Fibroblast of lung (primary cell): ENCODE measurements at regions not wholly inside any gene's neighbourhood (a gene's known extent, or its start where the extent isn't known, plus 50 kb on each side); places are given as distances from the start of the nearest gene placed in this dataset.

Experiments used
- DNase-seq, 2 donors: peaks; one replicate each; pipeline versions ENCODE4 v3.0.0 to v3.0.0-alpha.2; 2010; ENCODE audit warnings: low read depth in 2 of 2
- H2AFZ ChIP-seq: 2 replicates; pipeline ENCODE4 v1.5.1; 2012; ENCODE audit warnings: low read length, control low read depth, inconsistent platforms
- H3K27ac ChIP-seq: 2 replicates; pipeline ENCODE4 v1.5.1; 2011; ENCODE audit warnings: low read length, control low read depth; ENCODE audit not compliant: insufficient read depth
- H3K27me3 ChIP-seq: 2 replicates; pipeline ENCODE4 v1.5.1; 2011; ENCODE audit warnings: mild to moderate bottlenecking, low read length; ENCODE audit not compliant: control insufficient read depth, insufficient read depth
- H3K36me3 ChIP-seq: 2 replicates; pipeline ENCODE4 v1.5.1; 2011; ENCODE audit warnings: low read length; ENCODE audit not compliant: control insufficient read depth, insufficient read depth
- H3K4me1 ChIP-seq: 2 replicates; pipeline ENCODE4 v1.5.1; 2011; ENCODE audit warnings: low read length; ENCODE audit not compliant: control insufficient read depth, insufficient read depth; ENCODE audit errors: extremely low read depth
- H3K4me2 ChIP-seq: 2 replicates; pipeline ENCODE4 v1.5.1; 2011; ENCODE audit warnings: low read length, control low read depth; ENCODE audit not compliant: insufficient read depth; ENCODE audit errors: extremely low read depth
- H3K4me3 ChIP-seq, 4 experiments: fragments of 200-600 bp in 1 of 4; sonication (generic) in 1 of 4; replicated peaks in 1 of 4; 2 replicates each; pipeline ENCODE4 v1.5.1; 2011 to 2016; ENCODE audit warnings: low read length in 4 of 4, low read depth in 3 of 4, mild to moderate bottlenecking in 3 of 4, control low read depth in 2 of 4, inconsistent platforms in 1 of 4, mixed read lengths in 1 of 4; ENCODE audit not compliant: insufficient read depth in 1 of 4; ENCODE audit errors: control extremely low read depth in 1 of 4
- H3K79me2 ChIP-seq: 2 replicates; pipeline ENCODE4 v1.5.1; 2012; ENCODE audit warnings: mild to moderate bottlenecking, low read length, inconsistent platforms; ENCODE audit not compliant: control insufficient read depth, insufficient read depth
- H3K9ac ChIP-seq: 2 replicates; pipeline ENCODE4 v1.5.1; 2011; ENCODE audit warnings: mild to moderate bottlenecking, low read length, control low read depth; ENCODE audit not compliant: insufficient read depth
- H3K9me3 ChIP-seq: 2 replicates; pipeline ENCODE4 v1.5.1; 2012; ENCODE audit warnings: low read depth, low read length; ENCODE audit not compliant: control insufficient read depth, insufficient read depth
- H4K20me1 ChIP-seq: 2 replicates; pipeline ENCODE4 v1.5.1; 2011; ENCODE audit warnings: low read length; ENCODE audit not compliant: control insufficient read depth, insufficient read depth; ENCODE audit errors: extremely low read depth
- CTCF ChIP-seq, 2 donors: IDR thresholded peaks in 1 of 2; conservative IDR thresholded peaks in 1 of 2; 1 replicate in 1 of 2; 2 replicates in 1 of 2; pipeline ENCODE4 v1.5.1; 2011 to 2012; ENCODE audit warnings: low read length in 2 of 2, control low read depth in 1 of 2, inconsistent platforms in 1 of 2, low read depth in 1 of 2, mild to moderate bottlenecking in 1 of 2
- EZH2 ChIP-seq: IDR thresholded peaks from 2 replicates; pipeline ENCODE4 v1.5.1; 2012; ENCODE audit warnings: low read length, control low read depth, mild to moderate bottlenecking; ENCODE audit errors: missing control alignments

- Histone ChIP-seq H3K9ac (no peak overlapping the region), H3K4me2 (no peak overlapping the region), H3K9me3 (no peaks in the 10 kb centered on the region), H3K4me3 (no peak overlapping the region), H3K79me2 (no peaks in the 10 kb centered on the region), H3K27me3 (no peaks in the 10 kb centered on the region), H4K20me1 (no peaks in the 10 kb centered on the region), H3K36me3 (no peaks in the 10 kb centered on the region), H3K4me1 (no peaks in the 10 kb centered on the region), H2AFZ (no peak overlapping the region), H3K27ac (no peak overlapping the region)
- no peak for DNase-seq
- TF ChIP-seq CTCF (conservative IDR thresholded peaks at IDR 0.05 in 1 of 2, IDR thresholded peaks at IDR 0.05 in 1 of 2; ENCODE audit: low read depth in 1 of 2, low read length in 2 of 2) (no peak), EZH2 (no peak)
These were observed 143.6 kb downstream of the RPAP3 start for GRCh38 chr12:47562201-47562600.

- Histone ChIP-seq H3K4me2 (no peak overlapping the region), H3K27ac (no peak overlapping the region), H3K27me3 (no peaks in the 10 kb centered on the region), H4K20me1 (no peaks in the 10 kb centered on the region), H3K9ac (no peak overlapping the region), H3K4me1 (no peaks in the 10 kb centered on the region), H3K79me2 (no peaks in the 10 kb centered on the region), H3K36me3 (no peaks in the 10 kb centered on the region), H3K4me3 (no peak overlapping the region), H3K9me3 (no peaks in the 10 kb centered on the region), H2AFZ (no peak overlapping the region)
- DNase-seq, result peak in 1 of 2 donors; percentile 40
- TF ChIP-seq CTCF (conservative IDR thresholded peaks at IDR 0.05 in 1 of 2, IDR thresholded peaks at IDR 0.05 in 1 of 2; ENCODE audit: low read depth in 1 of 2, low read length in 2 of 2) (no peak), EZH2 (no peak)
These were observed 144.1 kb downstream of the RPAP3 start for GRCh38 chr12:47561746-47562145.

- Histone ChIP-seq H3K9ac (no peak overlapping the region), H3K79me2 (no peaks in the 10 kb centered on the region), H3K36me3 (no peaks in the 10 kb centered on the region), H2AFZ (no peak overlapping the region), H3K4me2 (no peak overlapping the region), H3K27ac (no peak overlapping the region), H4K20me1 (no peaks in the 10 kb centered on the region), H3K4me1 (no peaks in the 10 kb centered on the region), H3K4me3 (no peak overlapping the region), H3K27me3 (no peaks in the 10 kb centered on the region), H3K9me3 (no peaks in the 10 kb centered on the region)
- DNase-seq, result no peak
- TF ChIP-seq CTCF (conservative IDR thresholded peaks at IDR 0.05 in 1 of 2, IDR thresholded peaks at IDR 0.05 in 1 of 2; ENCODE audit: low read depth in 1 of 2, low read length in 2 of 2) (no peak), EZH2 (no peak)
These were observed 145.4 kb downstream of the RPAP3 start for GRCh38 chr12:47560415-47560814.
